ENCODE measurements at regions not wholly inside any gene's neighbourhood (a gene's known extent, or its start where the extent isn't known, plus 50 kb on each side); places are given as distances from the start of the nearest gene placed in this dataset.
A peak's percentile ranks its signal among the peaks of the same experiment; 100 is the strongest.
"Not testable (repeated sequence)": the region's sequence is repeated elsewhere in the genome, so short reads cannot be mapped to it uniquely, and the experiment has no call there.

DNA sequence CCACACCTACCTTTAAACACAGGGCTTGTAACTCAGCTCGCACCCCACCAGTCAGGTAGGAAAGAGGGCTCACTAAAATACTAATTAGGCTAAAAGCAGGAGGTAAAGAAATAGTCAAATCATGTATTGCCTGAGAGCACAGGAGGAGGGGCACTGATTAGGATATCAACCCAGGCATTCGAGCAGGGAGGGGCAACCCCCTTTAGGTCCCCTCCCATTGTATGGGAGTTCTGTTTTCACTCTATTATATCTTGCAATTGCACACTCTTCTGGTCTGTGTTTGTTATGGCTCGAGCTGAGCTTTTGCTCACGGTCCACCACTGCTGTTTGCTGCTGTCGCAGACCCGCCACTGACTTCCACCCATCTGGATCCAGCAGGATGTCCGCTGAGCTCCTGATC lies 657.2 kb downstream of the PRIM2 start:
- Histone ChIP-seq H3K4me3 (replicated peaks; ENCODE audit: low read depth, low read length) (no peak overlapping the region), H3K36me3 (ENCODE audit: control insufficient read depth, insufficient read depth, low read length) (no peaks in the 10 kb centered on the region), H3K27me3 (replicated peaks; ENCODE audit: control insufficient read depth, insufficient read depth, low read length) (no peaks in the 10 kb centered on the region)
- DNase-seq (ENCODE audit: extremely low read depth, insufficient read length), result no peak
- TF ChIP-seq, protein P1, sequence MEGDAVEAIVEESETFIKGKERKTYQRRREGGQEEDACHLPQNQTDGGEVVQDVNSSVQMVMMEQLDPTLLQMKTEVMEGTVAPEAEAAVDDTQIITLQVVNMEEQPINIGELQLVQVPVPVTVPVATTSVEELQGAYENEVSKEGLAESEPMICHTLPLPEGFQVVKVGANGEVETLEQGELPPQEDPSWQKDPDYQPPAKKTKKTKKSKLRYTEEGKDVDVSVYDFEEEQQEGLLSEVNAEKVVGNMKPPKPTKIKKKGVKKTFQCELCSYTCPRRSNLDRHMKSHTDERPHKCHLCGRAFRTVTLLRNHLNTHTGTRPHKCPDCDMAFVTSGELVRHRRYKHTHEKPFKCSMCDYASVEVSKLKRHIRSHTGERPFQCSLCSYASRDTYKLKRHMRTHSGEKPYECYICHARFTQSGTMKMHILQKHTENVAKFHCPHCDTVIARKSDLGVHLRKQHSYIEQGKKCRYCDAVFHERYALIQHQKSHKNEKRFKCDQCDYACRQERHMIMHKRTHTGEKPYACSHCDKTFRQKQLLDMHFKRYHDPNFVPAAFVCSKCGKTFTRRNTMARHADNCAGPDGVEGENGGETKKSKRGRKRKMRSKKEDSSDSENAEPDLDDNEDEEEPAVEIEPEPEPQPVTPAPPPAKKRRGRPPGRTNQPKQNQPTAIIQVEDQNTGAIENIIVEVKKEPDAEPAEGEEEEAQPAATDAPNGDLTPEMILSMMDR (IDR thresholded peaks at IDR 0.05; ENCODE audit: insufficient read depth, low read length, poor library complexity, severe bottlenecking), result no peak

GRCh38 chr6:57975127-57975526 lies 657.7 kb downstream of the PRIM2 start:
- DNase-seq (ENCODE audit: extremely low read depth, insufficient read length); H3K4me3 ChIP-seq (replicated peaks; ENCODE audit: low read depth, low read length); H3K36me3 ChIP-seq (ENCODE audit: control insufficient read depth, insufficient read depth, low read length); H3K27me3 ChIP-seq (replicated peaks; ENCODE audit: control insufficient read depth, insufficient read depth, low read length): not testable (repeated sequence)

GRCh38 chr6:57976371-57976770 lies 658.9 kb downstream of the PRIM2 start:
- H3K36me3 ChIP-seq (ENCODE audit: control insufficient read depth, insufficient read depth, low read length); H3K4me3 ChIP-seq (replicated peaks; ENCODE audit: low read depth, low read length); DNase-seq (ENCODE audit: extremely low read depth, insufficient read length); H3K27me3 ChIP-seq (replicated peaks; ENCODE audit: control insufficient read depth, insufficient read depth, low read length): not testable (repeated sequence)

DNA sequence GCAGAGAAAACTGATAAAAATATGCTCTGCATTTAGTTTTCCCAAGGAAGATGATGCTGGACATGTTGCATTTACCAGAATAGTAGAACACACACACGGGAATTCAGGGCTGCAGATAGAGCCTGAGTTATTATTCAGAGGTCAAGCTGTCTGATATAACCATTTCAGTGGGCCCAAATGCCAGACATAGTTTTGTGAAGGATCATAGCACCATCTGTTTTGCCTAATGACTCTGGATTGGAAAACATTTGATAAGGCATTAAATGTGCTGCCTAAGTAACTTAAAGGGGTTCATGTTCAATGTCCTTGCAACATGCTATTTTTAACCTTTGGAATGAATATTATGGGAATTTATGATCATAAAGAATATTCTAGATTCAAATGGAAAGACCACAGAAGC lies 666.2 kb downstream of the PRIM2 start:
- H3K4me3 ChIP-seq (replicated peaks; ENCODE audit: low read depth, low read length); H3K27me3 ChIP-seq (replicated peaks; ENCODE audit: control insufficient read depth, insufficient read depth, low read length); H3K36me3 ChIP-seq (ENCODE audit: control insufficient read depth, insufficient read depth, low read length); DNase-seq (ENCODE audit: extremely low read depth, insufficient read length): not testable (repeated sequence)

DNA sequence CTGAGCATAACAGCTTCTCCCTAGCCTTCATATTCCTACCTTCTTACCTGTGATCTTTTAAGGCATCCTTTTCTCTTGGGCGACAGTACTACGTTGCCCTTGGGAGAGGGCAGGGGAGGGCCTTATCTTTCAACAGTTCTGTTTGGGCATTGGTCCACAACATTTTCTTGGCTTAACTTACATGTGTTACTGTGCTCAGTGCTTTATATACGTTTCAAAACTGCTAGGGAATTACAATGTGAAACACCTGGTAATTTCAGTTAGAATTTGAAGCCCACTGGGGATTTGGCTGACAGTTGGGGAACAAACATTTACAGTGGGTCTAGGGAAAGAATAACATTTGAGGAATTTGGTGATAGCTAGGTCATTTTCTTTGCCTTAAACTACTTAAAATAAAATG lies 667.1 kb downstream of the PRIM2 start:
- DNase-seq (ENCODE audit: extremely low read depth, insufficient read length); H3K36me3 ChIP-seq (ENCODE audit: control insufficient read depth, insufficient read depth, low read length); H3K4me3 ChIP-seq (replicated peaks; ENCODE audit: low read depth, low read length); H3K27me3 ChIP-seq (replicated peaks; ENCODE audit: control insufficient read depth, insufficient read depth, low read length): not testable (repeated sequence)

DNA sequence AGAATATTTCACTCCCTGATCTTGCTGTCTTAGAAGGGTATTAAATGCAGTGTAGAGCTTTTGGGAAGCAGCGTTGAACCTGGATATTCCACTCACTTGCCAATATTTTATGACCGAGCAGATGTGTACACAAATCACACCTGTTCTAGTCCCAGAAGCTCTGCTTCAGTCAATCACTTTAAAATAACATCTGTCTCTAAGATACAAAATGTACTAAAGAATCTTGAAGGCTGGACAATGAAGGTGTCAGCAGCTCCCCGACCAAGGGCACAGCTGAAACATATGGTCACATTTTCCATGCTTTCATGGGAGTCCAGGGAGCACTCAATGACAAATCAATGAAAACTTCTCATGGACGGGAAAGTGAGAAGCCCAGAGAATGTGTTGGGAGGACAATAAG lies 668.3 kb downstream of the PRIM2 start:
- not testable (repeated sequence) for H3K4me3 ChIP-seq (replicated peaks; ENCODE audit: low read depth, low read length); H3K27me3 ChIP-seq (replicated peaks; ENCODE audit: control insufficient read depth, insufficient read depth, low read length); H3K36me3 ChIP-seq (ENCODE audit: control insufficient read depth, insufficient read depth, low read length); DNase-seq (ENCODE audit: extremely low read depth, insufficient read length)

- DNase-seq (ENCODE audit: extremely low read depth, insufficient read length), result peak; percentile 6
Observed at GRCh38 chr6:57986584-57986983, 669.2 kb downstream of the PRIM2 start.

GRCh38 chr6:57989520-57990080 lies 672.2 kb downstream of the PRIM2 start:
- H3K4me3 ChIP-seq (replicated peaks; ENCODE audit: low read depth, low read length); DNase-seq (ENCODE audit: extremely low read depth, insufficient read length); H3K27me3 ChIP-seq (replicated peaks; ENCODE audit: control insufficient read depth, insufficient read depth, low read length); H3K36me3 ChIP-seq (ENCODE audit: control insufficient read depth, insufficient read depth, low read length): not testable (repeated sequence)

More at GRCh38 chr6:57986584-57986983, 669.2 kb downstream of the PRIM2 start:
- H3K4me3 ChIP-seq (replicated peaks; ENCODE audit: low read depth, low read length); H3K27me3 ChIP-seq (replicated peaks; ENCODE audit: control insufficient read depth, insufficient read depth, low read length); H3K36me3 ChIP-seq (ENCODE audit: control insufficient read depth, insufficient read depth, low read length): not testable (repeated sequence)

- not testable (repeated sequence) for DNase-seq (ENCODE audit: extremely low read depth, insufficient read length); H3K4me3 ChIP-seq (replicated peaks; ENCODE audit: low read depth, low read length); H3K36me3 ChIP-seq (ENCODE audit: control insufficient read depth, insufficient read depth, low read length); H3K27me3 ChIP-seq (replicated peaks; ENCODE audit: control insufficient read depth, insufficient read depth, low read length)
Observed at GRCh38 chr6:57998858-57999619, 681.6 kb downstream of the PRIM2 start.

DNA sequence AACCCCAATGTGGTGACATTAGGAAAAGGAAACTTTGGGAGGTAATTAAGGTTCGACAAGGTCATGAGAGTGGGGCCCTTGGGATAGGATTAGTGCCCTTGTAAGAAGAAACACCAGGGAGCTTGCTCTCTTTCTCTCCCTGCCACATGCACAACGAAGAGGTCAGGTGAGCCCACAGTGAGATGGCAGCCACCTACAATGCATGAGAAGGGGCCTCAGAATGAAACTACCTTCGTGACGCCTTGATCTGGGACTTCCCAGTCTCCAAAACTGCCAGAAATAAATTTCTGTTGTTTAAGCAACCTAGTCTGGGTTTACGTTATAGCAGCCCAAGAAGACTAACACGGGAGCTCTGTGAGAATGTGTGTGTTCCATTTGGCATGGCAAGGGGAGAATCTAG lies 682.8 kb downstream of the PRIM2 start:
- not testable (repeated sequence) for DNase-seq (ENCODE audit: extremely low read depth, insufficient read length)

More for the DNA sequence above, 682.8 kb downstream of the PRIM2 start:
- H3K27me3 ChIP-seq (replicated peaks; ENCODE audit: control insufficient read depth, insufficient read depth, low read length); H3K4me3 ChIP-seq (replicated peaks; ENCODE audit: low read depth, low read length); H3K36me3 ChIP-seq (ENCODE audit: control insufficient read depth, insufficient read depth, low read length): not testable (repeated sequence)
